Testis (tissue), 2 donors: ENCODE measurements at regions not wholly inside any gene's neighbourhood (a gene's known extent, or its start where the extent isn't known, plus 50 kb on each side); places are given as distances from the start of the nearest gene placed in this dataset.

Source experiments
- CTCF ChIP-seq, 3 experiments: fragments of 450-650 bp in 2 of 3; fragments of 200-600 bp in 1 of 3; sonication (generic) in 1 of 3; IDR thresholded peaks; one replicate each; pipeline ENCODE4 v1.5.1; 2016 to 2019; ENCODE audit warnings: antibody characterized with exemption in 3 of 3, mild to moderate bottlenecking in 2 of 3, moderate library complexity in 1 of 3
- POLR2A ChIP-seq: fragments of 450-650 bp; IDR thresholded peaks from one replicate; pipeline ENCODE4 v1.6.1; 2017; ENCODE audit warnings: antibody characterized with exemption, mild to moderate bottlenecking, moderate library complexity

GRCh38 chr18:70598406-70598805 lies 309.6 kb downstream of the SOCS6 start:
- TF ChIP-seq POLR2A (no peak), CTCF (IDR thresholded peaks at IDR 0.05) (no peak)
